ENCODE measurements at regions not wholly inside any gene's neighbourhood (a gene's known extent, or its start where the extent isn't known, plus 50 kb on each side); places are given as distances from the start of the nearest gene placed in this dataset.

DNA sequence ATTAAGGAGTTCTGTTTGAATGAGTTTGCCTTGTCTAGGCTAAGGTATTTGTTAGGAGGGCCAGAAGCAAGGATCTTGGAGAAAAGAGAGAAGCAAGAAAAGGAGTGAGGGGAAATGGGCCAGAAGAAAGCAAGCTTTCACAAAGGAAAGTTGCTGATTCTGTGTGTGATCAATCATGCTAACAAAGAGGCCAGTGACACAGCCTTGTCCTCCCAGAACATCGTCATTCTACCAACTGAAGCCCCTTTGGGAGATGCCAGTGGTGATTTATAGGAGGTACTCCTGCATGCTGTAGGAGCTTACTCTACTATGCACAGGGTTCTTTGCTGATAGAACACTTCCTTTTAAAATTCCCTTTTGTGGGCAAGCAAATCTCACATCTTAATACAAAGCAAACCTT, 449.2 kb upstream of the SPRED2 start:
- DNase-seq: no peak

DNA sequence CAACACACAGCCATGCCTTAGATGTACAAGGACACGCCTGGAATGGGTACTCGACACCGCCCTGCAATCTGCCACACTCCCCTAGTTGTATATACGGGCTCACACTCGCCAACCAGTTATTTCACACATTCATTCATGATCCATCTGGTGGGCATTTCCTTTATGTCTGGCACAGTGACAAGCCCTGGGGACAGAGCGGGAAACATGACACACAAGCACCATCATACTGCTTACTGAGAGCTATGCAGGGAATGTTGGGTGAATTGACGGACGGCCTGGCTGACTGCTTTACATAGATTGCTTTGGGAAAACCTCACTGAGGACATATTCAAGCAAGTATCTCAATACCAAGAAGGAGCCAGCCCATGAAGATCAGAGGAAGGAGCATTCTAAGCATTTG, 448.0 kb upstream of the SPRED2 start:
- DNase-seq: no peak

DNA sequence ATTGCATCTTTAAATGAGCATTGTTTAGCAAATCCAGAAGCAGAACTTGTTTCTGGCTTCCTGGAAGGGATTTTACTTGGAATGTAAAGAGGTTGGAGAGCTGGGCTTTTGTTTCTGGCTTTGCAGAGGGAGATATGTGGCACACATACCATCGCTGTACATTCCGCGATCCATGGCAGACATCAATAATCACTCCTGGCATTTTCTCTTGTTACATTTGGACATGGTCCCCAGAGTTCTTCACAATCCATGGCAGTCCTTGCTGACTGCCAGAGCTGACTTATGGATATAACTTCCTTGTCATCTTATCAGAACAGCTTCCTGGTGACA, 445.6 kb upstream of the SPRED2 start:
- DNase-seq: no peak

DNA sequence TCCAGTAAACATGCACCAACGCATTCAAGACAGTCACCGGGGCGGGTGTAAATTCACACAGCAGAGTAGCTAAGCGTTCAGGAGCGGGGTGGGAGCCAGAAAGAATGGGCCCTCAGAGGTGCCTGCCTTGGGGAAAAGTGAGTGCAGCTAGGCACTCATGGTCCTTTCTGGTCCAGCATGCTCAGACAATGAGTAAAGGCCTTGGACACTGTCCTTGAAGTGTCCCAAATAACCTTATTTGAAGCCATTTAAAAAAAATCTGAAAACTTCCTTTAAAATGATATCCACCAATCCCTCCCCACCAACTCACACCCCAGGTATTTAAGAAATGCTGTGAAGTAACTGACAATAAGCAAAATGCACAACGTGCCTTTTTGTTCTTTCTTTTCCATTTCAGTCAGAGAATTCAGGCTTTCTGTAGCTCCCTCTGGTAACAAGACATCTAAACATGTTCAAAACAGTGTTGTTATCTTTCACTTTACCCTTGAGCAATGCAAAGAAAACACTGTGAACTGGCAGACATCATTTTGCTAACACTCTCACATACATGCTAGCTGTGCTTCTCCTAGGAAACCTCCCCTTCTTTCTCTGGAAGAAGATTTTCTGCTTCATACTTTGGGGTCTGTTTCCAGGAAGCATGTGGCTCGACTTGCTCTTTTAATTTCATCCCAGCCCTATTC, 445.1 kb upstream of the SPRED2 start:
- DNase-seq: no peak

DNA sequence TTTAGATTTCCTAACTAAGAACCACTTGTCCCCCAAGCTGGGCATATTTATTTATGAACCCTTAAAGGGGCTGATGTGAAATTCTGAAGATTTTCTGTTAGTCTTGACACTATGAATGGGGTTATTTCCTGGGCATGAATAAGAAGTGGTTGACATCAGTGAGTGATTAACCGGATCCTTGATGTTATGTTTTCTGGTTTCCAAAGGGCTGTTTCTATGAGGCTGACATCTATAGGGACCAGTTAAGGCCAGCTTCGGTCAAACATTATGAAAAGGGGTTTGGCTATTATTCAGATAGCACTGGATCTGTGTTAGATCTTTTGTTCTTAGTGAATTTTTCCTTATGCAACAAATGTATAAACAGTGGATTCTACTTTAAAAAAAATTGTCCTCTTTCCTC, 443.7 kb upstream of the SPRED2 start:
- DNase-seq: no peak

DNA sequence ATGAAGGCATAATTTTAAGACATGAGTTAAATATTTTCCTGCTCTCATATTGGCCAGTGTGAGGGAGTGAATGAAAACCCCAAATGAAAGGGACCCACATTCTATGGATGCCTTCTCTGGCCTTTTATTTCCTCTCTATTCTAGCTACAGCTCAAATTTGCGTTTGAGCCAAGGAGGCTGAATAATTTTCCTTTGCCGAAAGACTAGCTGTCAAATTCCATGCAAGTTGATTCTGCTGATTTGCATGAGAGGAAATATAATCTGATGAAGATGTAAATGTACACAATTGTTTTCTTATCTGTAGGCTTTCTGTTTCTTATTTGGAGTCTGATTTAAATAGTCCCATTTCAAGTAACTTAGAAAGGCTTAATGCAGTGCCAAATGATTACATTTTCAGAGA, 438.4 kb upstream of the SPRED2 start:
- no peak for DNase-seq

DNA sequence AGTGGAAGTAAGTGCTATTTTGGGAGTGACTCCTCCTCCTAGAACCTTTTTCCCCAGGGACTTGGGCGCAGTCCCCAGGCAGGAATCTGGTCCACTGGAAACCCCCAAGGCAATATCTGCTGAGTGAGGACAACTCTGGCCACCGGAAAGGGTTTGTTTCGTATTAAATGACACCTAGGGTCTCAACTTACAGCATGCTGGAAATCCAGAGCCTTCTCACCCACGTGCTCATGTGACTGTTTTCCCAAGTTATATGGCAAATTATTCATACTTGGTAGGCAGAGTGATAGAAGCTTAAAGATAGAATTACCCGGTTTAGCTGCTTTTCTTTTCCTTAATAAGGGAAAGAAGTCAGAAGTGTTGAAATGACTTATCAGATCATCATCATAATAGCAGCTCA, 436.9 kb upstream of the SPRED2 start:
- DNase-seq: no peak

DNA sequence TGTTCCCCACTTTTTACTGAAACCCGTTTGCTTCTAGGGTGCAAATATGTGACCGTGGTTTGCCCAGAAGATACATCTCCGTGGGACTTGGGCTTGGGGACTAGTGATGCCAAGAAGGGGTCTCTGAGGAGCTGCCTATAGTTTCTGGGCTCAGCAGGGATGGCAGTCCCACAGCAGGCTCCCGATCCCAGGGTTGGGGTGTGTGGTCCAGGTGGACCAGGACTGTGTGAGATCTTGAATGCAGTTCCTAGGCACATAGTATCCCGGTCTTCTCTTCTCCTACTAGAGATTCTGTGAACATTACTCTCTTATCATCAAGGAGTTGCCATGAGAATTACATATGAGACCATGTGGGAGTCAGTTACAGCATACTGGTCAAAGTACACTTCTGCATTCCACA, 435.8 kb upstream of the SPRED2 start:
- no peak for DNase-seq

DNA sequence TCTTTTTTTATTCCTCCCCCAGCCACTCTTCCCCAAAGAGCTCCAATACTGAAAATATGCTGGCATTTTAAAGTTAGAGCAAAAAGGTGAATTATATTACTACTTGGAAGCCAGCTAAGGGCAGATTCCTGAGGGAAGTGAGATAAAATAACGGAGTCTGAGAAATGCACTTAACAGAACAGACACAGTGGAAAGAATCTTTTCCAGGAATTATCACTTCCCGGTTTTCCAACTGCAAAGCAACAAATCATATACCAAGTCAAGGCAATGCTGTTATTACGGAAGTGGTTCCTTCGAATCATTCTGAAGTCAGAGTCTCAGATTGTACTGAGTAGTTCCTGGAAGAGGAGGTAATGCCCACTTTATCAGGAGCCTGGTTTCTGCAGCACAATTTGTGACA, 435.0 kb upstream of the SPRED2 start:
- no peak for DNase-seq

DNA sequence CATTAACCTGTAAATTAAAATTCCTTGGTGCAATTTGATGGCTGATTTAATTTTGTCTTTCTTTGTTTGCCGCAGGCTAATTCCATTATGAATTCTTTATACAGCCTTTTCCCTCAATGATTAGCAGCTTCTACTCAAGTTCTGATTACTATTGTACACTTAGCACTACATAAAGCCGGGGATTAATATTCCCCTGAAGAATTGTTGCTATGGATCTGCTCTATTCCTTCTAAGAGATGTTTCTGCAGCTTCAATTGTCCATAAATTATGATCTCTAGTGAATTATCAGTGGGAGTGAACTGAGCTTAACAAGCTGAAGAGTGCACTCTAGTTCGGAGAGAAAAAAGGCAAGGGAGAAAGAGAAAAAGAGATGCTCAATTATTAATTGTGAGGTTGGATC, 433.7 kb upstream of the SPRED2 start:
- DNase-seq: no peak

DNA sequence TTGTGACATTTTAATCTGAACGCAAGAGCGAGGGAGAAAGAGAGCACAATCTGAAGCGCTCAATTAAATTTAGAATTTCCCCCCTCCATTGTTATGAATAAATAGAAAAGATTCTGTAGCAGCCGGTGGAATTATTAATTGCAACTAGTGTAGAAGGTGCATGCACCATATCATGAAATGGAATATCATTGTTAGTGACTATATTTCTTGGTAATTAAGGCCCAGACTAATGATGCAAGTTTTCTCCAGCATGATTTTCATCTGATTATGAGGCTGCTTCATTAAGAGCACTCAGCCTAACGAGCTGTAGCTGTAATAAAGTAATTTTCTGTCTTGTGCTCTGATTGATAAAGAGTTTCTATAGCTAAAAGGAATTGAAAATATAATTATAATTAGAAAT, 432.2 kb upstream of the SPRED2 start:
- no peak for DNase-seq

DNA sequence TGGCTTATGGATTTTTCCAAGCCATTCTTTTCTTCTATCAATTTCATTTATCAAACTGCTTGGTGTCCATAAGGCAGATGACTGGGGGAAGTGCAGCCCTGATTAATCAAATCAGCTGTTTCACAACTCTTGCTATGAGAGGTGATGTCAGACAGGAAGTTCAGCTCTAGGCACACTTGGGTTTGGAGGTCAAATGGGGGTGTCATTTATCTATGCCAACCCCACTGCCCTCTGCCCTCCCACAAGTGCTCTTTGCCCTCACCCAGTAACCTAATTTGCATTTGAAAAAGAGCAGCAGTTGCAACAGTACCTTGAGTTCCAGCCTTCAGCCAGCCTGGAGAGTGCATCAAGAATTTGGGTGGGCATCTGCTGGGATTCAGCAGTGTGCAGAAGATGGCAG, 431.3 kb upstream of the SPRED2 start:
- no peak for DNase-seq

DNA sequence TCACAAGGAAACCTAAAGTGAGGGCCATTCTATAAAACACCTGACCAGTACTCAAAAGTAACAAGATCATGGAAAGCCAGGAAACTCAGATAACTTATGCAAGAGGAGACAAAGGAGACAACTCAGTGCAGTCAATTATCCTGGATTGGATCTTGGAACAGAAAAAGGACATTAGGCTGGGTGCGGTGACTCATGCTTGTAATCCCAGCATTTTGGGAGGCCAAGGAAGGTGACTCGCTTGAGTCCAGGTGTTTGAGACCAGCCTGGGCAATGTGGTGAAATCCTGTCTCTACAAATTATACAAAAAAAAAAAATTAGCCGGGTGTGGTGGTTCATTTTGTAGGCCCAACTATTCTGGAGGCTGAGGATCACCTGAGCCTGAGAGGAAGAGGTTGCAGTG, 424.5 kb upstream of the SPRED2 start:
- no peak for DNase-seq

DNA sequence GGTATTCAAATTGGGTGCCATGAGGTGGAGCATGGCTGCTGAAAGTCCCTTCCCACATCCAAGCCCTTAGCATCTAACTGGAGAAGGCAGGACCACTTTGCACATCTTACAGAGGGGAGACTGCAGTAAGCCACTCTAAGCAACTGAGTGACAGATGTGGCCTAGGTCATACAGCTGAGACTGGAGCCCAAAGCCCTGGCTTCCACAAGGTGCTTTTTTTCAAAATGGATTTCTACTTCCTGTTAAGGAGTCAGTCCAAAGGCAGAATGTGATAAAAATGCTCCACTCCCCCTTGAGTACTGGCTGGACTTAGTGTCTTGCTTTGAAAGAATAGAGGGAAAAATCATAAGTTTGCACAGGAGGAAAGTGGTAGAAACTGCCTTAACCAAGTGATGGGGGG, 424.0 kb upstream of the SPRED2 start:
- DNase-seq: no peak

DNA sequence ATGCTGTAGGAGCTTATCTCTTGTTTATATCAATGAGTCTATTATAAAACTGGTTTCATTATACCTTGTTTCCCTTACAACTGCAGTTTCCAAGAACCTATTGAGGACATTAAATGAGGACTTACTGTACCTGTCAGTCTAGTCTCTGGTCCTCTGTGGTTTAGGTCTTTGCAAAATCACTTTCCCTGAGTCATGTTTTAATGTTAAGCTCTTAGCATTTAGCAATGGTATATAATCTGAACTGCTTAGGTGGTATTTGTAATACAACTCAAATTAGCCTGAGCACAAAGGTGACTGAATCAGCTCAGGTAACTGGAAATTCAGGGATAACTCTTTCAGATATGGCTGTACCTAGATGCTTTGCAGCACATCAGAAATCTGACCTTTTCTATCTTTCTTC, 418.3 kb upstream of the SPRED2 start:
- DNase-seq: no peak

DNA sequence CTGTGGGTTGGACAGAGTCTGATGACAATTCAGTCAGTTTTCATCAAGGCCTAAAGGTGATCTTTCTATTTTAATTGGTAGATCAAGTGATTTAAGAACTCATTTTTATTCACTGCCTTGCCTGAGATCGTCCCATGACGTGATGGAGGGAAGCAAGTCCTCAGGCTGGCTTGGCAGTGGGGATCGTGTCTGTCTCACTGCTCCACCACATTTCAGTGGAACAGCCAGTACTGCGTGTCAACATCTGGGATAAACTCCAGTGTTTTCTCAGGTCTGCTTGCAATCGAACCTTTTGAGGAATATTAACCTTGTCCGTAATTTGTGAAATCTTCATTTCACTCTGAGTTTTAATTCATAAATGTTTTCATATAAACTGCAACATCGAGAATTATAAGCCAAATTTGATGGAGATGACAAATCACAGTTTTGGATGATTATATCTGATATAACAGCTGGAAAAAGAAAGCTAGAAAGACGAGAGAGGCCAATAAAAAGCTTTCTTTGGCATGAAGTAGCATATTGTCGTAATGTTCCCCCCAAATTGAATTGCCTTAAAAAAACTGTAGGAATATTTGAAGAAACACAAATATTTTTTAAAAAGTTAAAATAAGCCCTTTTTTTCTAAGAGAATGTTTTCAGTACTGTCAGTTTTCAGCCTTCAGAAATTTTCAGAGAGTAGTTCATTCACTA, 414.7 kb upstream of the SPRED2 start:
- DNase-seq: no peak

DNA sequence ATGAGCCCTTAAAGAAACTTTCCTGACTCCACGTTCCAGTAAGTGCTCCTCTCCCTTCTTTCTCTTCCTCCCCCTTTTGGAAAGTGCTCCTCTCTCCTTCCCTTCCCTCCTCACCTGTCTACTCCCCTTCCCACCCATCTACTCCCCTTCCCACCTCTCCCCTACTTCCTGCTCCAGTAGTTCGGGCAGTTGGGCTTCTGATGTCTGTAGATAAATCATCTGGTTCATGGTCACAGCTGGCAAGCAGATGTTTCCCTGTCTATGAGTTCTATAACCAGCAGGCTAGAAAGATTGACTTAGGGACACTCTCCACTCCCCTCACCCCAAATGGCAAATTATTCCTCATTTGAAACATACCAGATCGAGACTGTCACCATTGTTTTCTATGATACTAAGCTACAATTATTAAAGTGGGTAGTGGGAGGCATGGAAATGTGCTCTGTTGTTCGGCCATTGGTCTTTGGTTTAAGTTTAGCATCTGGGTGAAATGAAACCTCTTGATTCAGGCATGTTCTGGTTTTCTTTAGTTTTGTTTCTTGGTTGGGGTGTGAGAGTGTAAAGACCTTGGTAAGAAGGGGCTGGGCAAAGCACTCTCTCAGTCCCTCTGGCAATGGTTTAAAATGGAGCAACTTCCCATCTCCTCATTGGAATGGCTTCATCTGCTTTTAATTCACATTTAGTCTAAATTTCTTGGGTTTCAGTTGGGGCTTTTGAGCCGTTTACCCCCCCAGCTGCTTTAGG, 413.2 kb upstream of the SPRED2 start:
- DNase-seq: no peak

DNA sequence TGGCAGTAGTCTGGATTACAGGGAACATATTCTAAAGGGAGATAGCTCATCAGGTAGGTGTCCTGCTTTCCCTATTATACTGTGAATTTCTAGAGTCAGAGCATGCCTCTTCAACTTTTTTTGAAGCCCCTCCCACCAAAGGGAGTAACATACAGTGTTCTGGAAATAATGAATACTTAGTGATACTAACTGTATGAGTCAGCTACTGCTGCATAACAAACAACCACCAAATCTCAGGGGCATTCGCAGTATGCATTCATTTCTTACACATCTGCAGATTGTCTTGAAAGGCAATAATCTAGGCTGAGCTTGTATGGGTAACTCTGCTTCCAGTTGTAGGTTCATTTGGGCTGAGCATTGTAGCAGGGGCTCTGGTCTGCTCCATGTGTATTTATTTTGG, 409.7 kb upstream of the SPRED2 start:
- DNase-seq: no peak

DNA sequence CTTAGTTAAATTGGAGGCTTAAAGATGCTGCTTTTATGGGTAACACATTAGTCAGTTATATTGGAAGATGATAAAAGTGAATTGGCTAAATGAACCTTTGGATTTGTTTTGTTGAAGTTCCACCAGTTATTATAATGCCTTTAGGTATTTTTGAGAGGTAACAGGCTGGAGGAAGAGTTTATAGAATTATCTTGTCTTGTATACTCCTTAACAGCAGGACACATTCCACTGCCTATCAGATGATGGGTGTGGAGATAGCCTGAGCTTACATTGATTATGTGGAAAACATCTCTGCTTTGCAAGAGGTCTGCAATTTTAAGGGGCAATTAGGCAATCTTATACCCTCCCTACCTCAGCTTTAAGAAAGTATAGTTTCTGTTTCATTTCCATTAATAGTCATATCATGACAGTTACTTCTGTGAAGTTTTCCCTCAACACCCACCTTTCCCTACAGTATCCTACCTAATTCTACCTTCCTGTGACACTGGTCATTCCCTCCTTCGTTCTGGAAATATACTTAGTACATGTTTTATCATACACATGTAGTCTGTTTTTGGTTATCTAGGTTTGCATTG, 403.7 kb upstream of the SPRED2 start:
- no peak for DNase-seq

DNA sequence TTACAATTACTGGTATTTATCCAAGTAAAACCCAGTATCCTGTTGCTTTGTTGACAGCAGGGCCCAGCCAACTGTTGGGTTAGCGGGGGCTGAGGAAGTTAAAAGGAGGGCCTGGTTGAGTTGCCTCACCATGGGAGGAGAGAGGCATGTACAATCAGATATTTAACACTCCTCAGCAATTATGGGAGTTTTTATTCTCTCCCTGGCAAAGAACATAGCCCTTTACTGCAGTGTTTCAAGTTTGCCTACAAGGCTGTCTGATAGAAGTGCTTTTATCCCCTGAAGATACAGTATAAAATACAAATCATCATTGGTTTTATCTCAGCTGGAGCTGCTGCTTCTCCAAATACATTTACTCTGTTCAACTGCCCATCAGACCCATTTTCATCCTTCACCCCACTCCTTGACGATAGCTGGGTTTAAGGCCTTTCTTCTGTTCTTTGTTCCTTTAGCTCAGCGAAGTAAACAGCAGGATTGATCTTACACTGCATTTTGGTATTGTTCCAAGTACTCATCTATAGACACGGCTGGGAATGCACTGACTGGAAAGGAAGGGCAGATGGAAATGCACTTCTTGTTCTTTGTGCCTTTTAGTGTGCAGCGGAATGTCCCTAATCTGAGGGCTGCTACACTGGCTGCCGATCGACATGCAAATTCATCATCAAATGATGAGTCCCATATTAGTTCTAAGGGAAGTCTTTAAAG, 402.5 kb upstream of the SPRED2 start:
- DNase-seq: no peak

DNA sequence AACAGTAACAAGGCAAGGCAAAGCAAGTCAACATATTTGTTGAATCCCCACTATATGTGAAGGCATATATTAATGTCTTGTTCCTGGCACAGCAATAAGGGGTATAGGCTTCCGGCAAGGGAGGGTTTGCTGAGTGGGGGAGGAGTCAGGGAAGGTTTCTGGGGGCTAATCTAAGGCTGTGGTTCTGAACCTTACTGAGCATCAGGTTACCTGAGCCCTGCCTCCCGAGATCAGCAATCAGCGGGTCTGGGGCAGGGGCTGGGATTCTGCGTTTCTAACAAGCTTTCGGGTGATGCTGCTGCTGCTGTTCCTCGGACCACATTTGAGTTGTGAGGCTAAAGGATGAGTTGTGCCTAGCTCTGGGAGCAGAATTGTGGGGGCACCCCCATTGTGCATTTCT, 401.7 kb upstream of the SPRED2 start:
- no peak for DNase-seq

DNA sequence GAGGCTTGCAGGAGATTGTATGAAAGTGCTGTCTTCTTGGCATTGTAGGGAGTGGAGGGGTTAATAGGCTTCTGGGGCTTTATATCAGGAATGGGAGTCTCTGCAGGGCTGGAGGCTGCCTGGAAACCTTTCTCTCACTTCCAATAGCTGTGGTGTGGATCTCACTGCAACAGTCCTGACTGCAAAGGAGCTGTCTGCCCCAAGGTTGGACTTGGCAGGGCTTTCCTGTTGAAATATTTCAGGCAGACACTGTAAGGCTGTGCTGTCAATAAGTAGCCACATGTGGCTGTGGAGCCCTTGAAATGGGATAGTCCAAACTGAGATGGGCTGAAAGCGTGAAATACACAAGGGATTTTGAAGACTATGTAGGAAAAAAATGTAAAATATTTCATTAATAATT, 399.1 kb upstream of the SPRED2 start:
- no peak for DNase-seq

DNA sequence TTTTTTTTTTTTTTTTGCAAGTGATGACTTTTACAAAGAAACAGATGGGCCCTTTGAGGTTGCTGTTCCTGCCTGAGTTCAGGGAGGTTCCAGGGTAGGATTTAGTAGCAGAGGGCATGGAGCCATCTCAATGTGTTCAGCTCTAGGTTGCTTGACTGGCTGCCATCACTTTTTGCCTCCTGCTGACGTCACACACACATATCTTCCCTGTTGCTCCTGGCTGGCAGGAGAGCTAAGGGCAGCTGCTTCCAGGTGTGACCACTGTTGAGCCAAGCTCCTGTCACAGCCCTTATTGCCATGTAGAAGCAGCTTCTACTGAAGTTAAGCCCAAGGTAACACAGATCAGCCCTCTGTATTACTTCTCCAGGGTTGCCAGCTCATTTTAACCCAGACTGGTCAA, 394.2 kb upstream of the SPRED2 start:
- DNase-seq: no peak

DNA sequence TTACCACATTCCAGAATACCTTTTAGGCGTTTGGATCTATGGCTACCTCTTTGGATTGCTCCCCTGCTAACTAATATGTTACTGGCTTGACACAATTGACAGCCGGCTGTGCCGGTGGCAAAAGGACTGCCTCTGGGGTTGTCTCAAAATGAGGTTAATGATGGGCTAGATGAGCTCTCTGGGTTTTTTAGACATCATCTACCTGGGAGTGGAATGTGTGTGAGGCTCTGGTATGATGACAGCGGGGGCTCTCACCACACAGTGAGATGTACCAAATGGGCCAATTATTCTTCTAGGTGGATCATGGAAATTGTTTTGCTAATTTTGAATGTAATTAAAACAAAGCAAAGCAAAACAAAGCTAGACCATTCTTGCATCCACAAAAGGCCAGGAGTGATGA, 391.1 kb upstream of the SPRED2 start:
- DNase-seq: no peak

Data from stimulated activated CD4-positive, alpha-beta T cell treated with anti-CD3 and anti-CD28 coated beads, Interleukin-2, amount 100 ng/mL, for 24 hours (primary cell).